Caki2 (cell line): ENCODE measurements at regions not wholly inside any gene's neighbourhood (a gene's known extent, or its start where the extent isn't known, plus 50 kb on each side); places are given as distances from the start of the nearest gene placed in this dataset.
"Not testable (repeated sequence)": the region's sequence is repeated elsewhere in the genome, so short reads cannot be mapped to it uniquely, and the experiment has no call there.

Source experiments
- DNase-seq: peaks from one replicate; pipeline ENCODE4 v3.0.0-alpha.2; 2015; ENCODE audit warnings: low read depth
- in situ Hi-C: cut with HindIII; loops from 2 replicates; pipeline ENCODE4 v1.10.0; 2016; ENCODE audit warnings: low sequenced_read_pairs, low pct_unique_long_range_greater_than_20kb, mixed read lengths

DNA sequence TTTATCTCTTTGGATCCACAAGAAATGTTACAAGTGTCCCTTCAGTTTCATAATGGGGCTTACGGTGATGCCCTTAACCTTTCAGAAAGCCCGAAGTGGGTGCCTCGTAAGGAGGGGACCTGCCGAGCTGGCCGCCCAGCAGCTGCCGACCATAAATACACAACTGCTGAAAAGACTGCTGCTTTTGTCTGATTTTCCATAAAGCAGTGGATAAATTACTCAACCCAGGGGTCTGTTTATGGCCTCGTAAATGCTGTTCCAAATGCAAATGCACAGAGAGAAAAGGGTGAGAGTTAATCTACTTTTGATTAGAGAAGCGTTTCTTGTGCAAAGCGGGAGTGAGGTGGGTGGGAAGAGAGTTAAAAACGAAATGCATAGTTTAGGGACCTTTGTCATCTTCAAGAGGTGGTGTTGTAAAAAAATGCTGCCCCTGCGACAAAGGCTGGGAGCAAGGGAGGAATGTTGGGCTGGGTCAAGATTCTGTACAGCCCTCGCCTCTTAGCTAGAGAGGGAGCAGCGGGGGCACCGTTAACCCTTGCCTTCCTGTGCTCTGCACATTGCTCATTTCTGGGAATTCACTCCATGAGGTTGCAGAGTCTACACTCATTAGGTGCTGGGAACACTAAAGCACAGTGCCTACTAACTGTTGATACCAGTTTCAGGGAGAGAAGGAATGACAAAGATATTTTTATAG is 112.0 kb upstream of the MTHFD1L start:
- in situ Hi-C loops: no loop called here
- DNase-seq: no peak

DNA sequence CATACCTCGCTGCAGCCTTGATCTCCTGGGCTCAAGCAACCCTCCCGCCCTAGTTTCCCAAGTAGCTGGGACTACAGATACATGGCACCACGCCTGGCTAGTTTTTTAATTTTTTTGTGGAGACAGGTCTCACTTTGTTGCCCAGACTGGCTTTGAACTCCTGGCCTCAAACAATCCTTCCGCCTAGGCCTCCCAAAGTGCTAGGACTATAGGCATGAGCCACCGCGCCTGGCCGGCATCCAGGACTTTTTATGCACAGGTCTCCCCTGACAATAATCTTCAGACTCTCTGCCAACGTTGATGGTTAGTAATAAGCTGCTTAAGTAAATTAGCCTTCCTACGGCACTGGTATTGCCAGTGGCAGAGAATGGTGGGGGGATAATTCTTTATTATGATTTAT is 110.5 kb upstream of the MTHFD1L start:
- in situ Hi-C loops: no loop called here

DNA sequence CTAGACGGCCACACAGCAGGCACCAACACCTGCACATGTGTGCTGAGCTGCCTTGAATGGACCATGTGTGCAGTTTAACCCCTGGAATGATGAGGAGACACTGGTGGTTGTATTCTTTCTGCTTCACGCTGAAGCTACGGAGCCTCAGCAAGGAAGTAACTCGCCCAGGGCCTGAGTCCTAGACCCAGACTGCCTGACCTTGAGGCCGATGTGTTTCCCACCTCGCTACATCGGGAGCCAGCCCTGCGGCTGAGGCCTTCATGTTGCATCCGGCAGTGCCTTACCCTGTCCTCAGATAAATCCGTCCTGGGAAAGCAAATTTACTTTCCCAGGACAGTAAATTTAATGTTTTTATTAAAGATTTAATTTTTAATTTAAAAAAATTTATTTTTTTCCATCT is 110.0 kb upstream of the MTHFD1L start:
- no peak for DNase-seq
- in situ Hi-C loops: no loop called here

More for the DNA sequence above, 110.5 kb upstream of the MTHFD1L start:
- no peak for DNase-seq

DNA sequence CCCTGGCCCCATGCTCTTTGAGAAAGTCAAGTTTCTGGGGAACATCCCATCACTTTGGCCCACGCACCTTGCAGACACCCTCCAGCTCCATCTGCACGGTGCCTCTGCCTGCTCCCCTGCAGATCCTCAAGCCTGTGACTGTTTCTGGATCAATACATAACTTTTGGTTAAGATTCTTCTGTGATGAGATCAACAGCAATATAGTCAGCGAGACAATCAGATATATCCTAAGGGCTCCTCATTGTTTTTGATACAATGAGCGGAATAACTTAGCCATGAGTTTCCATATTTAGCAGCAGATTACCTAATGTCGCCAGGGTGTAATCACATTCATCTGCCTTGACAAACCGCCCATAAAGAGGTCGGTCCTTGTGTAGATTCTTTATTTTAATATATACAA is 109.3 kb upstream of the MTHFD1L start:
- DNase-seq: no peak
- in situ Hi-C loops: no loop called here

DNA sequence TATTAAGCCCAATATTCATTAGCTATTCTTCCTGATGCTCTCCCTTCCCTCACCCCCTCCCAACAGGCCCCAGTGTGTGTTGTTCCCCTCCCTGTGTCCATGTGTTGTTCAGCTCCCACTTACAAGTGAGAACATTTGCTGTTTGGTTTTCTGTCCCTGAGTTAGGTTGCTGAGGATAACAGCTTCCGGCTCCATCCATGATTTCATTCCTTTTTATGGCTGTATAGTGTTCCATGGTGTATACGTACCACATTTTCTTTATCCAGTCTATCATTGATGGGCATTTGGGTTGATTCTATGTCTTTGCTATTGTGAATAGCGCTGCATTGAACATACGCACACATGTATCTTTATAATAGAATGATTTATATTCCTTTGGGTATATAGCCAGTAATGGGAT is 107.7 kb upstream of the MTHFD1L start:
- in situ Hi-C loops, DNase-seq: not testable (repeated sequence)

DNA sequence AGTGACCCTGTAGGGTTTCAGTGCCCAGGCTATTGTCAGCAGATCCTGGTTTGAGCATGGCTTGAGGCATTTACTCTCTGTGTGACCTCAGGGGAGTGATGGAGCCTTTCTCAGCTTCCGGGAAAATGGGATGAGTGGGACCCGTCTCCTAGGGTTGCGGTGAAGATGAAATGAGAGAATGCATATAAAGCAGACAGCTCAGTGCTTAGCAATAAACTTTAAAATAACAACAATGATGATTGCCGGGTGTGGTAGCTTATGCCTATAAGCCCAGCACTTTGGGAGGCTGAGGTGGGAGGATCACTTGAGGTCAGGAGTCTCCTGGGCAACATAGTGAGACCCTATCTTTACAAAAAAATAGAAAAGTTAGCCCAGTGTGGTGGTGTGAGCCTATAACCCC is 106.0 kb upstream of the MTHFD1L start:
- DNase-seq: no peak
- in situ Hi-C loops: no loop called here

DNA sequence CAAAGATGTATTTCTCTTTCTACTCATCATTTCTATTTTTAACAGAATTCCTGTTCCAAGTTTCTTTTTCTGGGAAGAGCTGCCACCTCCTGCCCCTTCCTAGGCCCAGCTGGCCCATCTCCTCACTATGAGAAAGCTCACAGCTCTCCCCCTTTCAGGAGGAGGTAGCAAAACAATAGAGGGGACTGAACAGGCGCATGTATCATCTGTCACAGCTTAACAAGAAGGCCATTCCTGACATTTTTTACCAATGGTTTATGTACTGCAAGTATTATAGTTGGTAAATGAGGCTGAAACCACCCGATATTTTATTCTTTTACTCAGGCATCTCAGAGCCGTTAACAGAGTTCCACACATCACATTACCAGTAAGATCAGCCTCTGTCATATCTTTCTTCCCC is 103.7 kb upstream of the MTHFD1L start:
- in situ Hi-C loops: no loop called here
- no peak for DNase-seq

DNA sequence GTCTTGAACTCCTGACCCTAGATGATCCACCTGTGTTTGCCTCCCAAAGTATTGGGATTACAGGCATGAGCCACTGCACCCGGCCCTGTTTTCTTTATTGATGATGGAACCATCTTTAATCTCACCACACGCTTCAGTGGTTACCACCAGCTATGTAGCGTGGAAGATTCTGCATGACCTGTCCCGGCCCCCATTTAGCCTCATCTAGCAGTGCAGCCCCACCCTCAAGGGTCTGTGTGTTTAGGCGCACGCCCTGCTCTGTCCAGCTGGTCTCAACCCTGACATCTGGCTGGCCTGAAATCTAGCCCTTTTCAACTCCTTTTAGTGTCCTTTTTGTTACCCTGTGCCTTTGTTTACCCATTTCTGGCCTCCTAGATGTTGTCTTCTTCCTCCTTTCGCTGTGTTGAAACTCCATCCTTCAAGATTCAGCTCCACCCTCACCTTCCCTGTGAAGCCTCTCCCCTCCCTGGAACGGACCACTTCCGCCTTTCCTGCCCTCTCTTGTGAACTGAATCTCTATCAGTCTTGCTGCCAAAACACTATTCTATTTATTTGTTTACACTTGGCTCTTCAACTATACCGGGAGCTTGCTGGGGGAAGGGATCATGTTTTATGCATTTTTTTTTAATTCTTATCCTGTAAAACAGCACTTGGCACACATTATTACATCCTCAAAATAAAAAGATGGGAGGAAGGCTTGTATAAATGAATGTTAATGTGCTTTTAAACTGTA is 101.0 kb upstream of the MTHFD1L start:
- in situ Hi-C loops: no loop called here

DNA sequence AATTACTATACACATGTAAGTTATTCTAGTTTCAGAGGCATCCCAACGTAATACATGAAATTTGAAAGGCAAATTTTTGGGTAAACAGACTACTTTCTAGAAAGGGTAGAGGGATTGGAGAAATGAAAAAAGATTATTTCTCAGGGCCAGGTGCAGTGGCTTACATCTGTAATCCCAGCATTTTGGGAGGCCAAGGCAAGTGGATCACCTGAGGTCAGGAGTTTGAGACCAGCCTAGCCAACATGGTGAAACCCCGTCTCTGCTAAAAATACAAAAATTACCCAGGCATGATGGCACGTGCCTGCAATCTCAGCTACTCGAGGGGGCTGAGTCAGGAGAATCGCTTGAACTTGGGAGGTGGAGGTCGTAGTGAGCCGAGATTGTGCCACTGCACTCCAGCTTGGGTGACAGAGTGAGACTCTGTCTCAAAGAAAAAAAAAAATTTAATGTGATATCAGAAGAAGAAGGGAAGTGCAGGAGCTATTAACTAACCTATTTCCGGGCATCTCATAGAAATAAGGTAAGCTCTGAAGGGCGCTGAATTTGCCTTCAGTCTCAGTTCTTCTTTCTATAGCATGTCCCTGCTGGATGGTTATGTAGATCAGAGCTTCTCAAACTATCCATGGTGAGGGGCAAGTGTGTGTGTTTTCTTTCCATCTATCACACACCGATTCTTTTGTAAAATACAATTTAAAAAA is 100.3 kb upstream of the MTHFD1L start:
- in situ Hi-C loops: no loop called here
- no peak for DNase-seq

More for the DNA sequence above, 101.0 kb upstream of the MTHFD1L start:
- no peak for DNase-seq

DNA sequence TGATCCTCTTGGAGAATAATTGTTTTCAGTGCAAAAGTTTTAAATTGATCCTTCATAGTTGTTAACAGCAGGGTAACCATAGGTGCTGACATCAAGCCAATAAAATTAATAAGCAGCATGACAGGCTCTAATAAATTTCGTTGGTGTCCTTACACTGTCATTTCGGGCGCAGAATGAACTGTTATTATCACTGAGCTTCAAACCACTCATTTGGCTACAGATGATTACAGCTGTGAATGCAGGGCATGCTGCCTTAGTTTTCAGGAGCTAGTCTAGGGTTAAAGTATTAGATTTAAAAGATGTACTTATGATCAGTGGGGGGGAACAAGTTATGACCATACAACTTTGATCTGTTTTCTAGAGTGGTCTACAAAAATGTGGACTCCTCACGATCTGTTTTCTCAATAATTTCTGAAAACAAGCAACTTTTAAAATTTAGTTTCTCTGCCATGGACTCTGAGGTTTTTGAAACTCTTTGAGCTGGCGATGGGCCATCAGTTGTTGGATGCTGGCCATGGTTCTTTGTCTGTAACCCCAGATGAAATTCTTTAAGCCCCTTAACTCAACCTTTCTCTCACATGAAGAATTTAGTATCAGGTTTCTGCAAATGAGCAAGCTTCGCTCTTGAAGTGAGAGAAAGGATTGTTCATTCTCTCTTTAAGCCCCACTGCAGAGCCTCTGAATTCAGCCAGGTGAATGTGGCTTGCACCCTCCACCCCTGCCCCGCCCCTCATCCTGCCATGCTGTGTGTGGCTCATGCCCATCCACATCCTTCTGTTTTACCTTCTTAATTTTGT is 99.1 kb upstream of the MTHFD1L start:
- DNase-seq: no peak
- in situ Hi-C loops: no loop called here

DNA sequence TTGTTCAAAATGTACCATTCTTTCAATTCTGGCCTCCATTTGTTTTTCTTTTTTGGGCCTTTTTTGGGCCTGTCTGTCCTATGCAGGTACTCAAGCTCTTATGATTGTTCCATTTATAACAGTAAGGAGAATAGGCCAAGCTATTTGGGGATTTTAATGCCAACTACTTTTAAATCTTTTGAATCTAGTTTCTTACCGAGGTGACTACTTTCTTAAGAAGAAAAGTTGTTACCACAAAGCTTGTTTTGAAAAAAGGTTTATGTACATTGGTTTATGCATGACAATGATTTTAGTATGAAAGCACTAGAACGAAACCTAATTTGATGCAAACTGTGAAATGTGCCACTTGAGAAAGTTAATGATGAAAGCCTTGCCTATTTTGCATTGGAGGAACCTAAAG is 98.3 kb upstream of the MTHFD1L start:
- in situ Hi-C loops: no loop called here
- no peak for DNase-seq

DNA sequence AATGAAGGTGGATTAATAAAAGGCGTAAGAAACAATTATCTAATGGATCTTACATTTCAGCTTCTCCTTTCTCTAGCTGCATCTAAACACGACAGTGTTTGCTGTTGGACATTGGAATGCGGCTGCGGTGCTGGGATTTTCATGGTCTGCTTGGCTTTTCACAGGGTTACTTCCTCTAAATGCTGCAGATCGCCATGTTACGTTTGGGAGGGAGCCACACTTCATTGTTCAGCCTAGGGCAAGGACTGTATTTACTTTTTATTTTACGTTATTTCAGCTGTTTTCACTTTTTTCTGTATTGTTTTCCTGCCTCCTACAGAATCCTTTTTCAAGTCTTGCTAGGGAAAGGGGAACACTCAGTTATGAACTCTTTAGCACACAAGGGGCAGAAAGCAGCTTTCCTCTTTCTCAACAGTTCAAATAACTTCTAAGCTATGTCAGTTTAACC is 97.9 kb upstream of the MTHFD1L start:
- in situ Hi-C loops: no loop called here
- no peak for DNase-seq

DNA sequence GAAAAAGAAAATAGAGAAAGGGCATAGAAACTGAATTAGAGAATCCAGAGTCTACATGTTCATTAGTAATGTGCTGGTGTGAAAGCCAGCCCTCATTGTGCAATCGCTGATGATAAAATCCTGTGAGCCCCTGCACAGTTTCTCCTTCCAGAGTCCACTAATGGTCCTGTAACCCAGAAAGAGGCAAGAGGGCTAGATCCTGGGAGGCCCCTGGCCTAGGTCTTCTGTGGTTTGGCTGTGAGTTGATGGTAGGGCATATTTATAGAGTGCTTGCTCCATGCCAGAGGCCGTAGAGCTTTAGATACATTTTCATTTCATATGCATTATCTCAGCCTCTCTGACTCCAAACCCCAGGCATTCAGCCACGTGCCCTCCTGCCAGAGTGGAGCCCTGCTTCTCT is 94.9 kb upstream of the MTHFD1L start:
- in situ Hi-C loops: no loop called here

DNA sequence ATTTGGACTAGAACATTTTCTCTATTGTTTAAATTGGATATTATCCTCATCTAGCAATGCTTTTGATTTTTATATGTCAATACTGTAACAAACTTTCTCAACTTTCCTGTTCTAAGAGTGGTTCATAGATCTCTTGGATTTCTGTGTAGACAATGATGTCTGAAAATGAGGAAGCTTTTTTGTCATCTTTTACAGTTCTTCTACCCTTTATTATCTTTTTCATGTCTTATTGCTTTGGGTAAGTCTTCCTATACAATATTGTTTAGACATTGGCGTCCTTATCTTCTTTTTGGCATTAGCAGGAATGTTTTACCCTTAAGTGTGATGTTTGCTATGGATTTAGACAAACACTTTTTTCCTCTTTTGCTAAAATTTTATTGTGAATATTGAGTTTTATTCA is 91.5 kb upstream of the MTHFD1L start:
- DNase-seq: no peak
- in situ Hi-C loops: no loop called here

More for the DNA sequence above, 94.9 kb upstream of the MTHFD1L start:
- DNase-seq: no peak

DNA sequence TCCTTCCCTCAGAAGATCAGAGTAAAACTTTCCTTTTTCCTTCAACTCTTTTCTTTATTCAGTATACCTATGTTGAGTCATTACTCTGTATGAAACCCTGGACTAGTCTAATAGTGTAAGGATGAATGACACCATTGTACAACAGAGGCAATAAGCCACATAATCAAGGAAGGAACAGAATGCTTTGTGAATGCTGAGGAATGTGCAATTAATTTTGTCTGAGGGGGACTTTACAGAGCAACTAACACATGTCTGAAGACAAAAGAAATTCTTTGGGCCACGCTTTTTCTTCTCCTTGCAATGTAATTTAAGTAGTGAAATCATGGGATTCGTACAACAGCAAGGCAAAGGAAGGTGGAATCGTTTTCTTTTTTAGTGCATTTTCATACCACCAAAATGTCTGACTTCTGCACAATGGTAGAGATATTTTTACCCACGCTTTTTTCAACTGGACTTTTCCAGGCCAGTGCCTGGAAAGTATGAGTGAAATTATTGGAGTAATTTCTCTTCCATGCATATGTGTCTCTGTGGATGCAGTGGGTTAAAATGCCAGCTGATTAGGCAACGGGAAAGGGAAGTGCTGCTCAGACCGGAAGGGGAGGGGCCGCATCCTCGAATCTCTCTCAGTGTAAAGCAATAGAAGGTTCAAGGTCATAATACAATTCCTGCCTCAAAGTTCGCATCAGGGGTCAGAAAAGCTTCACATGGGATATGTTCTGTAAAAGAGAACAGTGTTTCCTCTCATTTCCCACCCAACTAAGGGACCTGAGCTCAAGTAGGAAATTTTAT is 89.9 kb upstream of the MTHFD1L start:
- no peak for DNase-seq
- in situ Hi-C loops: no loop called here

DNA sequence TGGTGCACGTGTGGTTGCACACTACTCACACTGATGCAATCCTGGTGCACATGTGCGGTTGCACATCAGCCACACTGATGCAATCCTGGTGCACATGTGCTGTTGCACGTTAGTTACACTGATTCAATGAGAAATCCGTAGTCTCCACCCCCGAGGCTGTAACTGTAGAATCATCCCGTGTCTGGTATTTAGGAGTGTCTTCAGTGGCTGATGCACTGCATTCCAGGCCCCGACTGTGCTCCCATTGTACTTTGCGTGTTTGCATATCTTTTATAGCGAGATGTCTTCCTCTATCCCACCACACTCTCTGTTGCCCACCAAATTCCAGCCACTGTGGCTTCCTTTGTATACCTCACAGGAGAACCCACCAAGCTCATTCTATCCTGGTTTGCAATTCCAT is 87.8 kb upstream of the MTHFD1L start:
- in situ Hi-C loops: no loop called here
- DNase-seq: no peak

DNA sequence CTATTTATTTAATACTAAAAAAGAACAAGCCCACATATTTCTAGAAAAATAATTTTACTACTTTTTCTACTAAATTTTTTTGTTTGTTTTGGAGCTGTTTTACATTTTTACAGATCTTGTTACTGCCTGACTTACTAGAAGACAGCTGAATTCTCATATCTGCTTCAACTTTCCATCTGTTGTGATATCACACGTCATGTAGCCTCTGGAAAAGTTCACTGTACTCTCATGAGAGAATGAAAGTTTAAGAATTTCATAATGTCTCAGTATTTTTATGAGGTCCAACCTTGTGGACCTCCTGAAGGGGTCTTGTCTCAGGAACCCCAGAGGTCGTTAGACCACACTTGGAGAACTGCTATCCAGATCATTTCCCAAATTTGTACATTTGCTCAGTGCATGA is 81.7 kb upstream of the MTHFD1L start:
- DNase-seq: no peak
- in situ Hi-C loops: no loop called here

DNA sequence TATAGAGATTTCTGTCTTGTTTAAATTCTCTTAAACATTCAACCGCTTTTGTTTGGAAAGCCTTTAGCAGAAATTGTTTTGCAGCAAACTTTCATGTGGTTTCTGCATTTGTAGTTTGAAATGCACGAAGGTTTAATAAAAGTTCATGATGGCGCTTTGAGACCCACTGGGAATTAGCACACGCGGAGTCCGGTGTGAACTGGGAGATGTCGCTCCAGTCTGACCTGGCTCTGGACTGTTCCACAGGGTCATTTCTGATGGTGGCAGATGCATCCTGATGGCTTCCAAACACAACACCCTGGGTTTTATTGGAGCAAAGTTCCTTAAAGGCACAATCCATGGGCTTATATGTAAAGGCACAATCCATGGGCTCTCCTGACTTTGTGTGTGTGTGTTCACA is 78.1 kb upstream of the MTHFD1L start:
- in situ Hi-C loops: no loop called here
- DNase-seq: no peak
